RWPE2 (cell line): ENCODE measurements at regions not wholly inside any gene's neighbourhood (a gene's known extent, or its start where the extent isn't known, plus 50 kb on each side); places are given as distances from the start of the nearest gene placed in this dataset.

Experiments used
- ATAC-seq: fragments of 200-7000 bp; cut with Tn5 transposase; 3 replicates; pipeline ENCODE4 v1.9.1; 2021; ENCODE audit warnings: low read depth
- DNase-seq: peaks from one replicate; pipeline ENCODE4 v3.0.0-alpha.2; 2020; ENCODE audit warnings: low spot score
- H3K27ac ChIP-seq: fragments of 450-650 bp; 2 replicates; pipeline ENCODE4 v1.5.1; 2017; ENCODE audit warnings: mild to moderate bottlenecking; ENCODE audit not compliant: poor library complexity, severe bottlenecking
- H3K27me3 ChIP-seq: fragments of 250-450 bp; sonication (Bioruptor Pico); 2 replicates; pipeline ENCODE4 v1.5.1; 2021; ENCODE audit warnings: mild to moderate bottlenecking, moderate library complexity; ENCODE audit not compliant: insufficient read depth, poor library complexity, severe bottlenecking
- H3K36me3 ChIP-seq: fragments of 250-450 bp; sonication (Bioruptor Pico); 2 replicates; pipeline ENCODE4 v1.5.1; 2020; ENCODE audit warnings: low read depth, mild to moderate bottlenecking, moderate library complexity
- H3K4me1 ChIP-seq: fragments of 250-450 bp; sonication (Bioruptor Pico); 2 replicates; pipeline ENCODE4 v1.5.1; 2021; ENCODE audit warnings: mild to moderate bottlenecking, moderate library complexity; ENCODE audit not compliant: insufficient read depth, poor library complexity, severe bottlenecking
- H3K4me3 ChIP-seq: fragments of 250-450 bp; sonication (Bioruptor Pico); 2 replicates; pipeline ENCODE4 v1.5.1; 2021; ENCODE audit warnings: mild to moderate bottlenecking, moderate library complexity; ENCODE audit not compliant: severe bottlenecking
- H3K9me3 ChIP-seq: fragments of 250-450 bp; sonication (Bioruptor Pico); 2 replicates; pipeline ENCODE4 v1.5.1; 2021; ENCODE audit warnings: mild to moderate bottlenecking, moderate library complexity; ENCODE audit not compliant: severe bottlenecking
- TF ChIP-seq, protein P1 (sequence below): fragments of 450-650 bp; IDR thresholded peaks from one replicate; pipeline ENCODE4 v1.5.1; 2017; ENCODE audit warnings: mild to moderate bottlenecking, moderate library complexity; ENCODE audit not compliant: poor library complexity, severe bottlenecking

GRCh38 chr13:89932902-89933301 lies 1414.6 kb upstream of the MIR17HG start:
- Histone ChIP-seq H3K4me3 (no peak overlapping the region), H3K27ac (no peak overlapping the region), H3K4me1 (no peaks in the 10 kb centered on the region), H3K27me3 (no peaks in the 10 kb centered on the region), H3K36me3 (no peaks in the 10 kb centered on the region), H3K9me3 (peaks cover 3% of the 10 kb centered on the region)
- TF ChIP-seq, protein P1, sequence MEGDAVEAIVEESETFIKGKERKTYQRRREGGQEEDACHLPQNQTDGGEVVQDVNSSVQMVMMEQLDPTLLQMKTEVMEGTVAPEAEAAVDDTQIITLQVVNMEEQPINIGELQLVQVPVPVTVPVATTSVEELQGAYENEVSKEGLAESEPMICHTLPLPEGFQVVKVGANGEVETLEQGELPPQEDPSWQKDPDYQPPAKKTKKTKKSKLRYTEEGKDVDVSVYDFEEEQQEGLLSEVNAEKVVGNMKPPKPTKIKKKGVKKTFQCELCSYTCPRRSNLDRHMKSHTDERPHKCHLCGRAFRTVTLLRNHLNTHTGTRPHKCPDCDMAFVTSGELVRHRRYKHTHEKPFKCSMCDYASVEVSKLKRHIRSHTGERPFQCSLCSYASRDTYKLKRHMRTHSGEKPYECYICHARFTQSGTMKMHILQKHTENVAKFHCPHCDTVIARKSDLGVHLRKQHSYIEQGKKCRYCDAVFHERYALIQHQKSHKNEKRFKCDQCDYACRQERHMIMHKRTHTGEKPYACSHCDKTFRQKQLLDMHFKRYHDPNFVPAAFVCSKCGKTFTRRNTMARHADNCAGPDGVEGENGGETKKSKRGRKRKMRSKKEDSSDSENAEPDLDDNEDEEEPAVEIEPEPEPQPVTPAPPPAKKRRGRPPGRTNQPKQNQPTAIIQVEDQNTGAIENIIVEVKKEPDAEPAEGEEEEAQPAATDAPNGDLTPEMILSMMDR, result no peak
- no peak for ATAC-seq
- no peak for DNase-seq

GRCh38 chr13:89936256-89936655 lies 1411.2 kb upstream of the MIR17HG start:
- Histone ChIP-seq H3K4me3 (no peak overlapping the region), H3K9me3 (no peaks in the 10 kb centered on the region), H3K4me1 (no peaks in the 10 kb centered on the region), H3K27me3 (no peaks in the 10 kb centered on the region), H3K27ac (no peak overlapping the region), H3K36me3 (no peaks in the 10 kb centered on the region)
- TF ChIP-seq, protein P1, result no peak
- DNase-seq, result no peak
- ATAC-seq, result no peak

GRCh38 chr13:89937420-89937819 lies 1410.1 kb upstream of the MIR17HG start:
- Histone ChIP-seq H3K4me3 (no peak overlapping the region), H3K36me3 (no peaks in the 10 kb centered on the region), H3K9me3 (no peaks in the 10 kb centered on the region), H3K27me3 (no peaks in the 10 kb centered on the region), H3K27ac (no peak overlapping the region), H3K4me1 (no peaks in the 10 kb centered on the region)
- DNase-seq (no peak), ATAC-seq (no peak)
- TF ChIP-seq, protein P1, result no peak

- Histone ChIP-seq H3K27ac (no peak overlapping the region), H3K27me3 (no peaks in the 10 kb centered on the region), H3K4me1 (no peaks in the 10 kb centered on the region), H3K4me3 (no peak overlapping the region), H3K9me3 (peaks cover 2% of the 10 kb centered on the region), H3K36me3 (no peaks in the 10 kb centered on the region)
- DNase-seq (no peak), ATAC-seq (no peak)
- TF ChIP-seq, protein P1, result no peak
Observed at GRCh38 chr13:89940383-89940782, 1407.1 kb upstream of the MIR17HG start.

DNA sequence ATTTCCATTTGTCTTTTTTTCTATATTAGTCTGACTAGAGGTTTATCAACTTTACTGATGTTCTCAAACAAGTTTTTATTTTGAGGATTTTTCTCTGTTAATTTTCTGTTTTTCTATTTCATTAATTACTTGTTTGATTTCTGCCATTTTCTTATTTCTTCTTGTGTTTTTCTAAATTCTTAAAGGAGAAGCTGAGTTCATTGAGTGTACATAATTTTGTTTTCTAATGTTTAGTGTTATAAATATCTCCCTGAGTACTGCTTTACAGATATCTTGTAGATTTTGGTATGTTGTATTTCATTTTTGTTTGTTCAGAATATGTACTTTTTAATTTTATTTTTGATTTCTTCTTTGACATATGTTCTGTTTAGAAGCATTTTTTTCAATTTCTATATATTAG lies 1404.3 kb upstream of the MIR17HG start:
- TF ChIP-seq, protein P1, result no peak
- H3K27me3 ChIP-seq, result no peaks in the 10 kb centered on the region
- no peak overlapping the region for H3K27ac ChIP-seq
- no peaks in the 10 kb centered on the region for H3K4me1 ChIP-seq
- H3K36me3 ChIP-seq, result no peaks in the 10 kb centered on the region
- ATAC-seq (no peak), DNase-seq (no peak)
- no peak overlapping the region for H3K4me3 ChIP-seq
- H3K9me3 ChIP-seq, result peaks cover 2% of the 10 kb centered on the region
